ENCODE measurements at regions not wholly inside any gene's neighbourhood (a gene's known extent, or its start where the extent isn't known, plus 50 kb on each side); places are given as distances from the start of the nearest gene placed in this dataset.

DNA sequence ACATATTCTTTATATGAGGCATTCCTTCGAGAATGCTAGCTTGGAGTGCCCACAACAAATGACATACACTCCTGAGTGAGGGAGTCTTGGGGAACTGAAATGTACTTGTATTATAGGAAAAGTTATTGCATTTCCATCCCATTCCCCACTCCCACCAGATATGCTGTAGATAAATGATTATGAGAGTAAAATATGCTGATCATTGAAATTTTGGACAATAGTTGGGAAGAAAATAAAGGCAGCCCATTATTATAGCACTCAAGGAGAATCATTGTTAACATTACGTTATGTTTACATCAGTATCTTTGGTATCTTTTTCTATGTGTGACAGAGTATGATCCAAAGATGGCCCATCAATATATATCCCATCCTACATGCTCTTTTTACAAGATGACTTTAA is 194.4 kb downstream of the GATA3 start:
- Histone ChIP-seq H3K36me3 (no peaks in the 10 kb centered on the region), H3K4me3 (ENCODE audit: low read depth, low read length) (no peak overlapping the region), H3K4me1 (peaks cover 21% of the 10 kb centered on the region), H3K27me3 (no peaks in the 10 kb centered on the region), H3K9me3 (0 out of 2 replicates have a peak, but pooled peaks cover 2% of the 10 kb centered on the region)
- TF ChIP-seq, protein P1, sequence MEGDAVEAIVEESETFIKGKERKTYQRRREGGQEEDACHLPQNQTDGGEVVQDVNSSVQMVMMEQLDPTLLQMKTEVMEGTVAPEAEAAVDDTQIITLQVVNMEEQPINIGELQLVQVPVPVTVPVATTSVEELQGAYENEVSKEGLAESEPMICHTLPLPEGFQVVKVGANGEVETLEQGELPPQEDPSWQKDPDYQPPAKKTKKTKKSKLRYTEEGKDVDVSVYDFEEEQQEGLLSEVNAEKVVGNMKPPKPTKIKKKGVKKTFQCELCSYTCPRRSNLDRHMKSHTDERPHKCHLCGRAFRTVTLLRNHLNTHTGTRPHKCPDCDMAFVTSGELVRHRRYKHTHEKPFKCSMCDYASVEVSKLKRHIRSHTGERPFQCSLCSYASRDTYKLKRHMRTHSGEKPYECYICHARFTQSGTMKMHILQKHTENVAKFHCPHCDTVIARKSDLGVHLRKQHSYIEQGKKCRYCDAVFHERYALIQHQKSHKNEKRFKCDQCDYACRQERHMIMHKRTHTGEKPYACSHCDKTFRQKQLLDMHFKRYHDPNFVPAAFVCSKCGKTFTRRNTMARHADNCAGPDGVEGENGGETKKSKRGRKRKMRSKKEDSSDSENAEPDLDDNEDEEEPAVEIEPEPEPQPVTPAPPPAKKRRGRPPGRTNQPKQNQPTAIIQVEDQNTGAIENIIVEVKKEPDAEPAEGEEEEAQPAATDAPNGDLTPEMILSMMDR (IDR thresholded peaks at IDR 0.05; ENCODE audit: low read depth, low read length), result no peak
- DNase-seq, result no peak

DNA sequence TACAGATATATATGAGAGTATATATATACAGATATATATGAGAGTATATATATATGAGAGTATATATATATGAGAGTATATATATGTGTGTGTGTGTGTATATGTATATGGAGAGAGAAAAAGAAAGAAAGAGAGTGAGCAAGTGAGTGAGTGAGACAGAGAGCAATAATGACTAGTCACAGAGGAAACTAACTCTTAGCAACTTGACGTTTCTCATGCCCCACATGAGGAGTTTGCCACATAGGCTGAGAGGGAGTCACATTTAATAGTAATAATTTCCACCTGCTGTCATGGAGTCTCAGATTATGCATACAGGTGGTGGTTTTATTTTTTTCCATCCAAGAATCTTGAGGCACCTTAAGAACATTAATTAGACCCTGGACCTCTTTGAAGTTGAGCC is 199.9 kb downstream of the GATA3 start:
- DNase-seq, result no peak
- no peaks in the 10 kb centered on the region for H3K36me3 ChIP-seq
- no peaks in the 10 kb centered on the region for H3K4me1 ChIP-seq
- H3K27me3 ChIP-seq, result no peaks in the 10 kb centered on the region
- no peaks in the 10 kb centered on the region; the same call in 1 of the 2 replicates for H3K9me3 ChIP-seq
- TF ChIP-seq, protein P1 (IDR thresholded peaks at IDR 0.05; ENCODE audit: low read depth, low read length), result no peak
- no peak overlapping the region for H3K4me3 ChIP-seq (ENCODE audit: low read depth, low read length)

DNA sequence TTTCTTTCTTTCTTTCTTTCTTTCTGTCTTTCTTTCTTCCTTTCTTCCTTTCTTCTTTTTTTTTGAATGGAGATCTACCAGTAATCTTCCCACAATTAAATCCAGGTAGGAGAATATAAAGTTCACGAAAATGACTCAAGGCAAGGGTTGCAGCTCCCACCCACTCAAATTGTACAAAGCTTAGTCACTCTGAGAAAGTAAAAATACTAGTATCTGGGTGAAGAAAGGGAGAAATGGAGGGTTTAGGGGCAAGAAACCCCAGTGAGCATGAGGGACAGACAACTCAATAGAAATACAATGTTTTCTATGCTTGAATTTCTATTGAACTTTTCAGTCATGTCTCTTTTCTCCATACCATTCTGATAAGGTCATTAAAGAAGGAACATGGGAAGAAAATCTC is 200.8 kb downstream of the GATA3 start:
- H3K36me3 ChIP-seq, result no peaks in the 10 kb centered on the region
- no peak overlapping the region for H3K4me3 ChIP-seq (ENCODE audit: low read depth, low read length)
- H3K9me3 ChIP-seq, result no peaks in the 10 kb centered on the region; the same call in 1 of the 2 replicates
- no peaks in the 10 kb centered on the region for H3K4me1 ChIP-seq
- no peaks in the 10 kb centered on the region for H3K27me3 ChIP-seq
- no peak for DNase-seq
- TF ChIP-seq, protein P1 (IDR thresholded peaks at IDR 0.05; ENCODE audit: low read depth, low read length), result no peak

DNA sequence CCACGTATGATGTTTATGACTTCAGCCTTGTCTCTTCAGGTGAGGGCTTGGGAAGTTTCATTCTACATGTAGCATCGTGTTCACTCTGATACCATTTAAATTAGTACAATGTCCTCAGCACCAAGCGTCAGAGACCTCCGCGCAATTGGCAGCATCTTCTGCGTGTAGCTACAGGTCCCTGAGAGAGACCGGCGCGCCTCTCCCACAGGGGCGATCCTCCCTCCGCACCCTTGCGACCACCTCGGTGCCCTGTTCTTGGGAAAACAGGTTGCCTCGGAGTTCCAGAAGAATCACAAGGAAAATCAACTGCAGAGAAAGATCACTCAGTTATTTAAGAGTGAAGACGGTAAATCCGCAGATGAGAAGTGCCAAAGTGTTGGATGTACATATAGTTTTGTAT is 206.2 kb downstream of the GATA3 start:
- no peaks in the 10 kb centered on the region for H3K4me1 ChIP-seq
- H3K9me3 ChIP-seq, result no peaks in the 10 kb centered on the region; the same call in 1 of the 2 replicates
- no peak for DNase-seq
- H3K4me3 ChIP-seq (ENCODE audit: low read depth, low read length), result no peak overlapping the region
- no peaks in the 10 kb centered on the region for H3K27me3 ChIP-seq
- no peaks in the 10 kb centered on the region for H3K36me3 ChIP-seq
- TF ChIP-seq, protein P1 (IDR thresholded peaks at IDR 0.05; ENCODE audit: low read depth, low read length), result no peak

DNA sequence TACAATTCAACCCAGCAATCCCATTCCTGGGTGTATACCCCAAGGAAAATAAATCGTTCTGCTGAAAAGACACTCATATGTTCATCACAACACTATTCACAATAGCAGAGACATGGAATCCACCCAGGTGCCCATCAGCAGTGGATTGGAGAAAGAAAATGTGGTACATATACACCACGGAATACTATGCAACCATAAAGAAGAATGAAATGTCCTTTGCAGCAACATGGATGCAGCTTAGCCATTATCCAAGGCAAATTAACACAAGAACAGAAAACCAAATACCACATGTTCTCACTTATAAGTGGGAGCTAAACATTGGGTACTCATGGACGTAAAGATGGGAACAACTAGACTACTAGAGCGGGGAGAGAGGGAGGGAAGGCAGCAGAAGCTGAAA is 207.8 kb downstream of the GATA3 start:
- Histone ChIP-seq H3K9me3 (no peaks in the 10 kb centered on the region; the same call in 1 of the 2 replicates), H3K36me3 (no peaks in the 10 kb centered on the region), H3K27me3 (no peaks in the 10 kb centered on the region), H3K4me3 (ENCODE audit: low read depth, low read length) (no peak overlapping the region), H3K4me1 (no peaks in the 10 kb centered on the region)
- TF ChIP-seq, protein P1 (IDR thresholded peaks at IDR 0.05; ENCODE audit: low read depth, low read length), result no peak
- DNase-seq, result no peak

DNA sequence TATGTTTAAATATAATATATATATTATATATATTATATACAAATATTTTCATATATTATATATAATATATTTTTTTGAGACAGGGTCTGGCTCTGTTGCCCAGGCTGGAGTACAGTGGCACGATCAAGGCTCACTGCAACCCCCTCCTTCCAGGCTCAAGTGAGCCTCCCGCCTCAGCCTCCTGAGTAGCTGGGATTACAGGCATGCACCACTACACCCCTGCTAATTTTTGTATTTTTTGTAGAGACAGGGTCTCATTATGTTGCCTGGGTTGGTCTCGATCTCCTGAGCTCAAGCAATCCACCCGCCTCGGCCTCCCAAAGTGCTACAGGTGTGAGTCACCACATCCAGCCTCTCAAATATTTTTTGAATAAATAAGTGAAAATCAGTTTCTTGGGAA is 215.5 kb downstream of the GATA3 start:
- TF ChIP-seq, protein P1 (IDR thresholded peaks at IDR 0.05; ENCODE audit: low read depth, low read length), result no peak
- Histone ChIP-seq H3K4me3 (ENCODE audit: low read depth, low read length) (no peak overlapping the region), H3K9me3 (no peaks in the 10 kb centered on the region), H3K27me3 (no peaks in the 10 kb centered on the region), H3K4me1 (no peaks in the 10 kb centered on the region), H3K36me3 (no peaks in the 10 kb centered on the region)
- DNase-seq, result no peak
